Sigmoid colon (tissue), 6 donors: ENCODE measurements at regions not wholly inside any gene's neighbourhood (a gene's known extent, or its start where the extent isn't known, plus 50 kb on each side); places are given as distances from the start of the nearest gene placed in this dataset.

Experiments
- DNase-seq: peaks from one replicate; pipeline ENCODE4 v3.0.0-alpha.2; 2019
- H3K27ac ChIP-seq, 4 donors: fragments of 200-600 bp; sonication (generic); one replicate each; pipeline ENCODE4 v1.5.1; 2016 to 2019; ENCODE audit warnings: mild to moderate bottlenecking in 1 of 4
- H3K27me3 ChIP-seq, 3 donors: fragments of 200-600 bp; sonication (generic); one replicate each; pipeline ENCODE4 v1.5.1; 2019; ENCODE audit warnings: mild to moderate bottlenecking in 1 of 3
- H3K36me3 ChIP-seq, 4 donors: fragments of 200-600 bp; sonication (generic); one replicate each; pipeline ENCODE4 v1.5.1; 2016 to 2019
- H3K4me1 ChIP-seq, 4 donors: fragments of 200-600 bp; sonication (generic); one replicate each; pipeline ENCODE4 v1.5.1; 2017 to 2019
- H3K4me3 ChIP-seq, 4 donors: fragments of 200-600 bp; sonication (generic); one replicate each; pipeline ENCODE4 v1.5.1; 2017 to 2019; ENCODE audit warnings: mild to moderate bottlenecking in 2 of 4, moderate library complexity in 1 of 4
- H3K9me3 ChIP-seq, 4 donors: fragments of 200-600 bp in 3 of 4; sonication (generic) in 3 of 4; one replicate each; pipeline versions ENCODE4 v1.5.1 to v1.6.1; 2013 to 2019
- EP300 ChIP-seq, 4 donors: sonication (generic); formaldehyde crosslinking; IDR thresholded peaks; one replicate each; pipeline ENCODE4 v1.6.1; 2017; ENCODE audit warnings: antibody characterized with exemption in 4 of 4
- POLR2A ChIP-seq, 2 donors: fragments of 450-650 bp; IDR thresholded peaks; one replicate each; pipeline ENCODE4 v1.6.1; 2016; ENCODE audit warnings: antibody characterized with exemption in 2 of 2, mild to moderate bottlenecking in 2 of 2, moderate library complexity in 2 of 2
- POLR2AphosphoS5 ChIP-seq, 4 donors: sonication (generic); formaldehyde crosslinking; IDR thresholded peaks; one replicate each; pipeline ENCODE4 v1.6.1; 2017; ENCODE audit warnings: antibody characterized with exemption in 4 of 4
- WGBS, 2 donors: extraction: QIAGEN DNeasy Blood & Tissue Kit; methylation state at CpG; one replicate each; pipeline ENCODE4 v1.1.7; 2013; 5-methylcytosine and 5-hydroxymethylcytosine counted together
- intact Hi-C: fragments of 100-400 bp; cut with DNase I; formaldehyde crosslinking; loops from one replicate; pipeline ENCODE4 v1.15.1; 2023
- TF ChIP-seq, protein P1 (sequence below), 4 experiments: fragments of 450-650 bp in 3 of 4; fragments of 200-600 bp in 1 of 4; IDR thresholded peaks; one replicate each; pipeline ENCODE4 v1.5.1; 2016 to 2019; ENCODE audit warnings: antibody characterized with exemption in 4 of 4, mild to moderate bottlenecking in 3 of 4, moderate library complexity in 2 of 4
- donor health status: healthy with polysubstance abuse.
- donor health status: healthy.

- Histone ChIP-seq H3K4me3 (no peak overlapping the region), H3K27me3 (no peaks in the 10 kb centered on the region), H3K36me3 (no peaks in the 10 kb centered on the region), H3K27ac (no peak overlapping the region), H3K9me3 (no peaks in the 10 kb centered on the region), H3K4me1 (no peaks in the 10 kb centered on the region)
- no peak for TF ChIP-seq EP300 (IDR thresholded peaks at IDR 0.05)
- TF ChIP-seq, protein P1, sequence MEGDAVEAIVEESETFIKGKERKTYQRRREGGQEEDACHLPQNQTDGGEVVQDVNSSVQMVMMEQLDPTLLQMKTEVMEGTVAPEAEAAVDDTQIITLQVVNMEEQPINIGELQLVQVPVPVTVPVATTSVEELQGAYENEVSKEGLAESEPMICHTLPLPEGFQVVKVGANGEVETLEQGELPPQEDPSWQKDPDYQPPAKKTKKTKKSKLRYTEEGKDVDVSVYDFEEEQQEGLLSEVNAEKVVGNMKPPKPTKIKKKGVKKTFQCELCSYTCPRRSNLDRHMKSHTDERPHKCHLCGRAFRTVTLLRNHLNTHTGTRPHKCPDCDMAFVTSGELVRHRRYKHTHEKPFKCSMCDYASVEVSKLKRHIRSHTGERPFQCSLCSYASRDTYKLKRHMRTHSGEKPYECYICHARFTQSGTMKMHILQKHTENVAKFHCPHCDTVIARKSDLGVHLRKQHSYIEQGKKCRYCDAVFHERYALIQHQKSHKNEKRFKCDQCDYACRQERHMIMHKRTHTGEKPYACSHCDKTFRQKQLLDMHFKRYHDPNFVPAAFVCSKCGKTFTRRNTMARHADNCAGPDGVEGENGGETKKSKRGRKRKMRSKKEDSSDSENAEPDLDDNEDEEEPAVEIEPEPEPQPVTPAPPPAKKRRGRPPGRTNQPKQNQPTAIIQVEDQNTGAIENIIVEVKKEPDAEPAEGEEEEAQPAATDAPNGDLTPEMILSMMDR (IDR thresholded peaks at IDR 0.05): no peak
- TF ChIP-seq POLR2AphosphoS5 (IDR thresholded peaks at IDR 0.05): no peak
- no peak for TF ChIP-seq POLR2A (IDR thresholded peaks at IDR 0.05)
- WGBS, 2 donors: 92 to 93% methylated on average over 2 of the region's 2 CpGs
- intact Hi-C loops: no loop called here
- DNase-seq: no peak
Observed at GRCh38 chr5:18095061-18095460, 460.8 kb downstream of the TAF11L14 start.

GRCh38 chr5:18097817-18098216 lies 463.6 kb downstream of the TAF11L14 start:
- 67 to 79% methylated on average over 5 of the region's 5 CpGs for WGBS, 2 donors
- H3K4me1 ChIP-seq: no peaks in the 10 kb centered on the region
- H3K36me3 ChIP-seq: no peaks in the 10 kb centered on the region
- no peak for DNase-seq
- TF ChIP-seq POLR2A (IDR thresholded peaks at IDR 0.05) (no peak), EP300 (IDR thresholded peaks at IDR 0.05) (no peak), POLR2AphosphoS5 (IDR thresholded peaks at IDR 0.05) (no peak)
- TF ChIP-seq, protein P1 (IDR thresholded peaks at IDR 0.05): no peak
- intact Hi-C loops: no loop called here
- no peak overlapping the region for H3K4me3 ChIP-seq
- no peaks in the 10 kb centered on the region for H3K9me3 ChIP-seq
- no peak overlapping the region for H3K27ac ChIP-seq
- no peaks in the 10 kb centered on the region for H3K27me3 ChIP-seq

GRCh38 chr5:18098691-18099090 lies 464.4 kb downstream of the TAF11L14 start:
- Histone ChIP-seq H3K27ac (no peak overlapping the region), H3K9me3 (no peaks in the 10 kb centered on the region), H3K4me1 (no peaks in the 10 kb centered on the region), H3K27me3 (no peaks in the 10 kb centered on the region), H3K4me3 (no peak overlapping the region), H3K36me3 (no peaks in the 10 kb centered on the region)
- DNase-seq: no peak
- TF ChIP-seq POLR2AphosphoS5 (IDR thresholded peaks at IDR 0.05): no peak
- TF ChIP-seq POLR2A (IDR thresholded peaks at IDR 0.05): no peak
- TF ChIP-seq, protein P1 (IDR thresholded peaks at IDR 0.05): no peak
- no peak for TF ChIP-seq EP300 (IDR thresholded peaks at IDR 0.05)
- intact Hi-C loops: no loop called here
- 22 to 34% methylated on average over 2 of the region's 2 CpGs for WGBS, 2 donors

DNA sequence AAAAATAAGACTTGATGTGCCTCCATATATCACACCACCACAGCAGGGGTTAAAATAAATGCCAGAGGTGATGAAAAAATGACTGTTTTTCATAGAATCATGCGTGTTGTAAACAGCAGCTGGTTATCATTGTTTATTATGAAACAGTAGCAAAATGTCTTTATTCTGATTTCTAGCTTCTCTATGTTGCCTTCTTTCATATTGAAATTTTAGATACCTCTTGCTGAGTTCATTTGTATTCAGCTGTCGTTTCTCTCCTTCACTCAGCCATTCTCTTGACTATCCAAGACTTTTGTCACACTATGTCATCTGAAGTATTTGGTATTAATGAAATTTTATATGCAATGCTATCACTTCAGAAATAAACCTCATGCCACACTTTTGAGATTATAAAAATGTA lies 465.0 kb downstream of the TAF11L14 start:
- H3K27me3 ChIP-seq: no peaks in the 10 kb centered on the region
- TF ChIP-seq POLR2AphosphoS5 (IDR thresholded peaks at IDR 0.05): no peak
- TF ChIP-seq, protein P1 (IDR thresholded peaks at IDR 0.05): no peak
- TF ChIP-seq POLR2A (IDR thresholded peaks at IDR 0.05): no peak
- TF ChIP-seq EP300 (IDR thresholded peaks at IDR 0.05): no peak
- DNase-seq: no peak
- intact Hi-C loops: no loop called here
- no peak overlapping the region for H3K27ac ChIP-seq
- H3K9me3 ChIP-seq: no peaks in the 10 kb centered on the region
- H3K4me3 ChIP-seq: no peak overlapping the region
- no peaks in the 10 kb centered on the region for H3K4me1 ChIP-seq
- WGBS, 2 donors: 47 to 50% methylated on average over 2 of the region's 2 CpGs
- no peaks in the 10 kb centered on the region for H3K36me3 ChIP-seq

DNA sequence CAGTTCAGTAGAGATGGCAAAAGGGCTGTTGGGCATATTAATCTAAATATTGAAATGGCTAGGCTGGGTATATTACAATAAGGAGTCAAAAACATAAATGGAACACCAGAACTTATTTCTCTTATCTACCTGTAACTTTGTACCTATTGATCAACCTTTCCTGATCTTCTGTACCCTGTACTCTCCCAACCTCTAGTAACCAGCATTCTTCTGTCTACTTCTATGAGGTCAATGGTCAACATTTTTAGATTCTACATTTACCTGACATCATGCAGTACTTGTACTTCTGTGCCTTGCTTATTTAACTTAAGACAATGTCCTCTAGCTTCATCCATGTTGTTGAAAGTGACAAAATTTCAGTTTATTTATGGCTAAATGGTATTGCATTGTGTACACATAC lies 467.3 kb downstream of the TAF11L14 start:
- intact Hi-C loops: no loop called here
- no peak for TF ChIP-seq POLR2AphosphoS5 (IDR thresholded peaks at IDR 0.05)
- no peak for TF ChIP-seq POLR2A (IDR thresholded peaks at IDR 0.05)
- TF ChIP-seq EP300 (IDR thresholded peaks at IDR 0.05): no peak
- TF ChIP-seq, protein P1 (IDR thresholded peaks at IDR 0.05): no peak
- Histone ChIP-seq H3K27ac (no peak overlapping the region), H3K27me3 (no peaks in the 10 kb centered on the region), H3K36me3 (no peaks in the 10 kb centered on the region), H3K4me3 (no peak overlapping the region), H3K4me1 (no peaks in the 10 kb centered on the region), H3K9me3 (no peaks in the 10 kb centered on the region)
- no peak for DNase-seq
